HPDE6-E6E7 (cell line): ENCODE measurements at regions not wholly inside any gene's neighbourhood (a gene's known extent, or its start where the extent isn't known, plus 50 kb on each side); places are given as distances from the start of the nearest gene placed in this dataset.
"Not testable (repeated sequence)": the region's sequence is repeated elsewhere in the genome, so short reads cannot be mapped to it uniquely, and the experiment has no call there.

Experiments used
- DNase-seq: peaks from one replicate; pipeline ENCODE4 v3.0.0; 2011; ENCODE audit warnings: missing footprints; ENCODE audit errors: extremely low spot score

DNA sequence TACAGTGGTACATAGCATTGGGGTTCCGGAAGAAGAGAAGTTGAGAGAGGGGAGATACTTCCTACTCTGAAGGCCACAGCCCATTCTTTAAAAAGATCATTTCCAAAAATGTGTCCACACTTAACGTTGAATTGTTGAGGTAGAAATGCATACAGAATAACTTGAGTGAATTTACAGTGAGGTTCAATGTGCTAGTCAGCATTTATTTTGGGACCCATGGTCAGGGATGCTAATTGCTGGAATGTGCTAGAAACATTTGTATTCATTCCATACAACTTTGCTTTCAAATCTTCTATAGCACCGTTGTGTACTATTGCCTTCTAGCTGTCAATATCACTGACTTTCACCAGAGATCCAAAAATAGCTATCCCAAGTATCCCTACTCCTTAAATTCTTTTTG lies 325.9 kb downstream of the SATB2 start:
- no peak for DNase-seq

DNA sequence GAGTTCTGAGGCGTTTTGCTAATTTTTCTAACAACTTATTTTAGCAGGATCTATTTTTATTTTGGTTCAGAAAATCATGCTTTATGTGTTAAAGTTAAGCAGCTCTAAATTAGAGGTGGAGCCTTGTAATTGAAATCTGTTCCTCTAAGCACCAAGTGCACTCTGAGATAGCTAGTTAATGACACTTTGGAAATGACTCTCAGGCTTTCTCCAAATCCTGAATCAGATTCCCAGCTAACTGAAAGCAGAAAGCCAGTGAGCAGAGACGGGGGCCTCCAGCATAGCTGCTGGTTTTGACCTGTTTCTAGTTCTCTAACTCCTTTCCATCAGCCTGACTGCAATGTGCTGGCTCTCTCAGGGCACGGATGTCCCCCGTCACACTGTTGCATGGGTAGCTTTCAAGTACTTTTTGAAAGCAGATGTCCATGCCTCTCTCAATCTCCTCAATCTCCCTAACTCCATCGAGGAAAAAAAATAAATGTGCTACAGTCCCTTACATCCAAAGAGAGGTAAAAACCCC lies 326.5 kb downstream of the SATB2 start:
- no peak for DNase-seq

DNA sequence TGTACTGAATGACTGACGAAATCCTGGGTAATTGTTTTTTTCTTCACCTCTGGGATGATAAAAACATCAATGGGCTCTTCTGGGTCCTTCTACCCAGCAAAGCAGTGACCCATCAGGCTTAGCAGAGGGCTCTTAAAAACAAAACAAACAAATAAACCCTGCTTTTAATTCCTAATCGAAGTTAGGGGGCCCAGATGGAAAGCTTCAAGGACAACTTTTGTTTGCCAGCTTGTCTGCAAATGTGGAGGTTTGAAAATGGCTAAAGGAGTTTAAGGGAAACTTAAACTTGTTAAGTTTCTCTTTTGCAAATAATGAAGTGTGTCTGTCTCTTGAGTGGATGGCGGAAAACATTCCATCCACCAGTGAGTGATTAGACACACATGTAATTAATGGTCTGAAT lies 327.2 kb downstream of the SATB2 start:
- DNase-seq: no peak

DNA sequence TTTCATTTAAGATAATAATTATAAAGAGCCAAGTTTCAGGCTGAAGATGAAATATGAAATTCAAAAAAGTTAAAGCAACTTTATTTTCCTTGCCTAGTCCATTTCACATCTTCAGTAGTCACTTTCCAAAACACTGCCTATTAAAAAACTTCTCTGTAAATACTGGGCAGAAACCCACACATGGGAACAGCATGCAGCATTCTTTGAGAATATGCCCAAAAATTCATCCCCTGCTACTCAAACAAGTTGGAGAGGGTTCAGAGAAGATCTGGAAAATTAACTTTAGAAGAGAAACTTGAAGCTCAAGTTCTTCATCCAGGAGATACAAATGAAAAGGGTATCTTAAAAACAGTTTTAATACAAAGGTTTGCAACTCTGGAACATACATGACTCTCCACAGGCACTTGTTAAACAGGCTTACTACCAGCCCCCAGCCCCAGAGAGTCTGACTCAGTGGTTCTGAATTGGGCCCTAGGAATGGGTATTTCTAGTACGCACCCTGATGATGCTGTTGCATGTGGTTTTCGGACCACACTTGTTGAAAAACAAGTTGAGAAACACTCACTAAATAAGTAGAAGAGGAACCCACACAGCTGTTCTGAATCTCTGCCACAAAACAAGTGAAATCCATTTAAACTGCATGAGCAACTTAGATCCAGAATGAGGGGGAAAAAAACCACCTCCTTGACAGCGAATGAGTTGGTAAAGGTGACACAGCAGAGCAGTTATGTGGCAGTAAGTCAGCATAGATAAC lies 329.1 kb downstream of the SATB2 start:
- DNase-seq: no peak

DNA sequence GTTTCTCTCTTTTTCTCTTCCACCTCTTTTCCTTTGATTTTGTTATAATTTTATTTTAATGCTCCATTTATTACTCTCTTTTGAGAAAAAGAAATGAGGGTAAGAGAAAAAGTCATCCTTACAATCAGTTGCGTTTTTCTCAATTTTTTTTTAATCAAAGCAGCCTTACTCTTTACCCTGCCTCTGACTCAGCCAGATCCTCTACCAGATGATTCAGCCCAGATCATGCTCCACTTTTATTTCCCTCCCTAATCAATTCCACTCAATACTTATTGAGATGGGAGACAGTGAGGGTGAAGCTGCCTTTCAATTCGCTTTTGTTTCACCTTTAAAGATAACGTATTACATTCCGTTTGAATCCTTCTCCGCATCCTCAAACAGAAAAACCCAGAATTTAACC lies 337.9 kb downstream of the SATB2 start:
- no peak for DNase-seq

DNA sequence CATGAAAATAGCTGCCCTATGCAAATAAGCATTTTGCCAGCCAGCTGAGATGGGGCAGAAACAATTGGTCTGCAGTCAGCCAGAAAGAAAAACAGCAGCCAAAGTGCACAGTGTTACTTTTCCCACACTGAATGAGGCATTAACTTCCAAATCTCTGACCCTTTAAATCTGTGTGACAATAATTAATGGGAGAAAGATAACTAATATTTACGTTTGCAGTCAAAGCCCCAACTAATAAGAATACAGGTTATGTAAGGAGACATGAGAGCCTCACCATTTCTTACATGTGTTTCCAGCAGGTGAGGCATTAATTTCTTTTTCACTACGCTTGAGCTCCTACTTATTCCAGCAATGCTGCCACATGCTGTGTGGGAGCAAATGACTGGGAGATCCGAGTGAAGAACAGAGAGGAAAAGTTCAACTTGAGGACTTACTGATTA lies 339.0 kb downstream of the SATB2 start:
- DNase-seq: no peak

DNA sequence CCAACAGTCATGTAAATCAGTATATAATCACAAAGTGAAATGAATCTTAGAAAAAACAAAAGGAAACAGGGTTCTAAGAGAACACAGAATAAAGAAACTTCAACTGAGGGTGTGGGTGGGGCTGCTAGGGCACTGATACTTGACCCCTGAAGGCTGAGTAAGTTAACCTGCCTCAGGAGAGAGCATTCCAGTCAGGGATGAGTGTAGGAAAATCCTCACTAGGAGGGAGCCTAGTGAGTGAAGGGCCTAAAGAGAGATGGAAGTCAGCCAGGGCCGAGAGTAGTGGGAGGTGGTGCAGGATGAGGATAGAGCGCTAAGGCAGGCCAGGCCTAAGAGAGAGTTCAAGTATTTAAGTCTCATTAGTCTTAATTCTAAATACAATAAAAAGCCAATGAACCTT lies 342.6 kb downstream of the SATB2 start:
- DNase-seq: no peak

DNA sequence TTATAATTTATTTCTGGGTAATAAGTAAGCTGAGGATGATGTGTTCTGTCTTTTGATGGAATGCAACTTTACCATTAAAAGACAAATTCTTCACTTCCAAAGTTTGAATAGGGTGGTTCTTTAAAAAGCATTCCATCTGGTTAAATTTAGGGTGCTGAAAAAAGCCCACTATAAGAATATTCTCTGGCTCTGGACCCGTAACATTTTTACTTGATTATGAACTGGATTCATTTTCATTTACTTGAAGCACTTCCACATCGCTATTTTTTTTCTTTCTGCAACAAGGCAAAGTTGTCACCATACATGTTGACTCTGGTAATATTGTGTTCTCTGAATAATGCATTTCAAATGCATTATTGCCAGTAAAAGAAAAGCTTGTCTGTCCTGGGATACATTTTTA lies 344.6 kb downstream of the SATB2 start:
- no peak for DNase-seq

DNA sequence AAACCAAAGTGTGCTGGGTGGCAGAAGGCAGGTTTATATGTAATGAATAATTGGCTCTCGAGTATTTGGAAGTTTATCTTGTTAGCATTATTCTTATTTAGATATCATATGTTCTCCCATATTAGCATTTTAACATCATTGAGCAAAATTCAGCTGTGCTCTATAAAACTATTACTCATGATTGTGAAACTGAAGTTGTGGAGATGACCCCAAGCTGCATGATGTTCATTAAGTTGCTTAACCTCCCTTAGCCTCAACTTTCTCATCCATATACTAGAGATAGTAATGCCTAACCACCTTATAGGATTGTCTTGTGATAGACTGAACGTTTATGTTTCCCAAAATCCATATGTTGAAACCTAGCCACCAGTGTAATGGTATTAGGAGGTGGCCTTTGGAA lies 346.3 kb downstream of the SATB2 start:
- no peak for DNase-seq

DNA sequence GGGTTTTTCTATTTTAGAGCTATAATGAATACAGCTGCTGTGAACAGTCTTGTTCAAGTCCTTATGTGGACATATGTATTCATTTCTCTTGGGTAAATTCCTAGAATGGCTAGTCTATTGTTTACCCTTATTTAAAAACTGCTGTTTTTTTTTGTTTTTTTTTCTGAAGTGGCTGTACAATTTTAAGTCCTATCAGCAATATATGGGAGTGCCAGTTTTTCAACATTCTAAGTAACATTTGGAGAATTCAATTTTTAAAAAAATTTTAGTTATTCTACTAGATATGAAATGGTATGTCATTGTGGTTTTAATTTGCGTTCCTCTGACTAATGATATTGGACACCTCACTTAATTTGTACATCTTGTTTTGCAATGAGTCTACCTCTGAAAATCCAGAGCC lies 349.7 kb downstream of the SATB2 start:
- no peak for DNase-seq

DNA sequence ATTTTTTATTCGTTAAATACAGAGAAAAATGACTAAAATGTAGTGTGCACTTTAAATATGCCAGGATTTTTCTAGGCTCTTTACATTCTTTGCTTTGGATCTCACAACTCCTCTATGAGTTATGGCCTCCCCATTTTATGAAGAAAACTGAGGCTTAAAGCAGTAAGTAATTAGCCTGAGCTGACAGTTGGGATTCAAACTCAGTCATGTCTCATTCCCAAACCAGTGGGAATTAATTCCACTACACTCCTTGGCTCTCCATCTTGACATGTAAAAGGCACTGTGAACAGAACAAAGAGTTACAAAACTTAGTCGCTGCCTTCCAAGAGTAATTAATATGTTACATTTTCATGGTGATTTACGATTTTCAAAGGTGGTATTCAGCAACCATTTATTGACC lies 351.9 kb downstream of the SATB2 start:
- DNase-seq: no peak

DNA sequence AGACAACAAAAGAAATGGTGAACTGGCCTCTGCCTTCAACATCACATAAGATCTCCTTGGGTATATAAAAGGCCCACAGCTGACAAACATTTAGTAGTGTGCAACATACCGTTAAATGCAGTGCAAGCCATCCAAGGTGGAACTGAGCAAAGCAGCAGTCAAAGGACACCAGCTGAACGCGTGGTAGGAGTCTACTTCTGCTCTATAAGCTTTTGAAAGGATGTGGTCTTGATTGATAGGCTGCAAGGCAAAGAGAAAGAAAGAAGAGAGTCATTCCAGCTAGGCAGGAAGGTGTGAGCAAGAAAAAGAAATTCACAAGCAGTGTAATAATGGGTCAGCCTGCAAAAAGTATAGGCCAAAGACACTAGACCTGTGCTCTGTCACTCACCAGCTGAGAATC lies 356.3 kb downstream of the SATB2 start:
- DNase-seq: no peak

DNA sequence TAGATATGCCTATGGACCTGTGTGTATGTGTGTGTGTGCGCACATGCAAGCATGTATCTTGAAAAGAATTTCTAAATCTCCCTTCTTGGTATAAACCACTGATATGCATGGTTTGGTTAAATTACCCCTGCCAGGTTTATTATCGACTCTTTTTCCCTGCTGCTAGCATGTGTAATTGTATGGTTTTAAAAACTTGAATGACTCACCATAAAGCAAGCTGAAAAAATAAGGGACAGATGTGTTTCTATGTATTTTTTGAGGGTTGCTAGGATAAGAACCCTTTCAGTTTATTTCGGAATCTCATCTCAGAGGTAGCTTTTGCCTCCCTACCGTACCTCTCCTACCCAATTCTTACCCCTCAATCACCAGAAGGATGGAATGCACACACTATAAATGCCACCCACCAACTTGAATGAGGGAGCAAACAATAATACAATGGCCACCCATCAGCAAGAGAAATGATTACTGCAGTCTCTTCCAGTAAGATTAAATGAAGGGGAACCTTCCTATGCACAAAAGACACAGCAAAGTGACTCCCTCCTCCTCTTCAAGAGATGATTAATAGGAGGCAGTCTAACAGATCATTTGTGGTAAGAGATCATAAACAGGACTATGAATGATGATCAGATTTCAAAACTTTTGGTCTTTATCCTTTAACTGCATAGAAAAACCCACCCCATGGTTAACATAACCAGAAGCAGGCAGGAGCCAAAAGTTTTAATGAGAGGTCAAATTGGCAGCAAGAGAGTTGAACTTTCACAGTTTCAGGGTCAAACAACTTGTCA lies 357.2 kb downstream of the SATB2 start:
- no peak for DNase-seq

DNA sequence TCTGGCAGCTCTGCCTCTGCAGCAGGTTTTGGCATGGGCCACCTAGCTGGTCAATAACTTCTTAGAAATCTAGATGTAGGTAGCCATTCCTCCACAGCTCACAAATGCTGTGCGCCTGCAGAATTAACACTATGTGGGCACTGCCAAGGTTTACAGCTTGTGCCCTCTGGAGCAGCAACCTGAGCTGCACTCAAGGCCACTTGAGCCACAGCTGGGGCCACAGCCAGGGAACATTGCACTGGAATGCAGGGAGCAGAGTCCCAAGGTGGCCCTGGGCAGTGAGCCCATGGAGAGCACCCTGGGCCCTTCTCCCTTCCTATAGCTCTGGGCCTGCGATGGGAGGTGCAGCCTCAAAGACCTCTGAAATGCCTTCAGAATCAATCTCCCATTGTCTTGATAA lies 365.3 kb downstream of the SATB2 start:
- DNase-seq: no peak

DNA sequence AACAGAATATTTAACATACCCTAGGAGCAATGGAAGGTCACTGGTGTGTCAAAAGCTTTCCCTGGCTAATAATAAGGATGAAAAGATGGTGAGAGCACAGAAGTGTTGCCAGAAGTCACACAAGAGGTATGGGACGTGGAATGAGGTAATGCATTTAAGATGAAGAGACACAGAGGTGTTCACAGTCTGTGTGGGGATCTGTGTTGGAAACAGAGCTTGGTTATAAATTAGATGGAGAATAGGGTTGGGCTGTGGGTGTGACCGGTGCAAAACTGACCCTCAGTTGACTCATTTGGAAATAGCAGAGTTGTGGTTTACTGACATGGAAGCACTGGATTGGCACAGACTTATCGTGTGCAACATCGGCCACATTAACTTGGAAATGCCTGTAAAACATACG lies 372.5 kb downstream of the SATB2 start:
- no peak for DNase-seq

DNA sequence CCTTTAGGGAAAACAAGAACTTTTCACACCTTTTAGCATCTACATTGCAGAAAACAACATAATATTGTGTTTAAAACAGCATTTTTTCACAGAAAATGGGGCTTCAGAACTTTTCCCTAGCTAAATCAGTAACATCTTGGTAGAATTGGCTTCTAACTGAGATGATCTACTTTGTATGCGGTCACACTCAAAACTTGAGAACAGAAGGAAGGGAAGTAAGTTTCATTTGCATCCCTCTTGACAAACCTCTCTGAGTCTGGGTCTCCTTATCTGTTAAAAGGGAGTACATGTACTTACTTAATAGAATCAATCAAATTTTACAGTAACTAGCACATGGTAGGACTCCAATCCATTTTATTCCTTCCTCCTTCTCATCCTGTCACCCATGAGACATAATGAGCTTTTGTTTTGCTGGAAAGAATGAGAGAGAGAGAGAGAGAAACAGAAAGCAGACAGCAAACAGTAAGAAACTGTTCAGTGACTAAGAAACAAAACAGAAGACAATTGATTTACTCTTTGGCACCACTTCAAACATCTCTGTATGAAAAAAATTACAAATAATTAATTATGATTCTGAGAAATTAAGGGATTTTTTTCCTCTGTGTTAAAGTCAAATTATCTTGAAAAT lies 387.3 kb downstream of the SATB2 start:
- DNase-seq: no peak

DNA sequence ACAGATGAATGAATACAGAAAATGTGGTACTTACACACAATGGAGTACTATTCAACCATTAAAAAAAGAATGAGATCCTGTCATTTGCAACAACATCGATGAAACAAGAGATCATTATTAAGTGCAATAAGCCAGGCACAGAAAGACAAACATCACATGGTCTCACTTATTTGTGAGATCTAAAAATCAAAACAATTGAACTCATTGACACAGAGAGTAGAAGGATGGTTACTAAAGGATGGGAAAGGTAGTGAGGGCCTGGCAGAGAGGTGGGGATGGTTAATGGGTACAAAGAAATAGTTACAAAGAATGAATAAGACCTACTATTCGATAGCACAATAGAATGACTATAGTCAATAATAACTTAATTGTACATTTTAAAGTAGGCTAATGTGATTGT lies 393.5 kb downstream of the SATB2 start:
- DNase-seq: no peak

DNA sequence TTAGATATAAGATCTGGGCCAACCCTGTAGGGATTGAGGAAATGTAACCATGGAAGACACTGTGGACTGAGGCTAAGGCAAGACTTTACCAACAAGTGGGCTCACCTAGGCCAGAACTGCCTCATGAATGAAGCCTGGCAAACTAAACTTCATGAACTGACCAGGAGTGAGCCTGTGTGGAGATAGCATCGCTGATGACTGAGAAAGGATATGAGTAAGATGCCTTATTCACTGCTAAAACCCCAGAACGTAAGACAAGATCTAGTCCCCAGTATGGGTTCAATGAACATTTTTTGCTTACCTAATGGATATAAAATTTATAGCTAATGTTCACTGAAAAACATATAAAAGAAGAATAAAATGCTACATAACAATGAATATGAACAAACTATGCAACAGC lies 399.8 kb downstream of the SATB2 start:
- DNase-seq: no peak

DNA sequence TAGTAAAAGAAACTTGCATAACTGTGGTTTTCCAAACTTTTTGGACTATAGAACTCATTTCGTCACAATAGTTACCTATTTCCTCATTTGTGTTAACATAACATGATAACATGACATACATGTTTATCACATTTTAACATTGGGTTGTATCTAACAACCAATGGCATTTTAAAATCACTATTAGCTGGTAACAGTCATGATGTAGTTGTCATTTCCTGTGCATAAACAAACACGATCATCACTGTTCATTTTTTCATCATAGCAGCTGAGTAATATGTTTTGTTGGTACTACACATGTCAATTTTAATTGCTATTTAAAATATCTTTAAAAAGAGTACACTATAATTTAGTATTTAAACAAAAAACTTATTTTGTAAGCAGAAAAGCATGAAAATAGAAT lies 402.4 kb downstream of the SATB2 start:
- DNase-seq: no peak

DNA sequence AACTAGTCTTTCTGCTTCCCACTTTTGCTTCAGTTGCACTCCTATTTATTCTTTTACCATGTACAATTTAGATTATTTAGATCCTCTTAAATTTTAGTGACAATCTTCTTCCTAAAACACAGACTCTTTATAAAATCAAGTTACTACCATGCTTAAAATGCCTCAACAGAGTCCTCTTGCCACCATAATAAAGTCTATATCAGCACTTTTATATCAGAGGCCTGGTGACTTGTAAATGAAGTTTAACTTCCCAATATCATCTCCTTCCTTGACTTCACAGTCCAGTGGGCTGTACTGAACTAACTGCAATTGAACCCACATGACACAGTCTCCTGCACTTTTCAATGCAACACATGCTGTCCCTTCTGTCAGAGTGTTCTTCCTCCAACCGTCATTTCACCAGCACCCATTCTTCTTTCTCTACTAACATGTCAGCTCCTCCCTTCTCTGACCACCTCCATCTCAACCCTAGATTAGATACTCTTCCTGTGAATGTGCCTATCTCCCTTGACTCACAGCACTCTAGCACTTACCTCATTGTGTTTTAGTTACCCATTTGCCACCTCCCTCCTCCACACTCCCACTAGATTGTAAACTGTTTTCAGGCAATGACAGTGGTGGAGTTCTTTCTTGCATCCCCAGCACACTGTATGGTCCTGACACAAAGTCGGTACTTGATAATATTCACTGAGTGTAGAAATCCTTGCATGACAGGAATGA lies 414.9 kb downstream of the SATB2 start:
- no peak for DNase-seq

DNA sequence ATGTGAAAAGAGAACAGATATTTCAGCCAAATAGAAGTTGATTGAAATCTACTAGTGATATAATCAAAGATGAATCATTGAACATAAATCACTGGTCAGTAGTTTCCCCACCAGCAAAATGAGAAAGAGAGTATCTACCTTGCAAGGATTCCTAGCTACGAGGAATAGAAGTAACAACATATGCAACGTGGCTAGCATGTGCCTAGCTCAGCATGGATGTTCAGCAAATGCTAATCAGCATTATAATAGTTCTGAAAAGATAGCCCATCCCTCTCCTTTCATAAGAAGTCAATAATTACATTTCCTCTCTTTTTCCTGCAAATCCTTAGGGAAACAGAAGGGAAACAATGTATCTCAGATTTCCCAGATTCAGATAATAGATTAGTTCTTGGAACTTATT lies 417.2 kb downstream of the SATB2 start:
- no peak for DNase-seq

DNA sequence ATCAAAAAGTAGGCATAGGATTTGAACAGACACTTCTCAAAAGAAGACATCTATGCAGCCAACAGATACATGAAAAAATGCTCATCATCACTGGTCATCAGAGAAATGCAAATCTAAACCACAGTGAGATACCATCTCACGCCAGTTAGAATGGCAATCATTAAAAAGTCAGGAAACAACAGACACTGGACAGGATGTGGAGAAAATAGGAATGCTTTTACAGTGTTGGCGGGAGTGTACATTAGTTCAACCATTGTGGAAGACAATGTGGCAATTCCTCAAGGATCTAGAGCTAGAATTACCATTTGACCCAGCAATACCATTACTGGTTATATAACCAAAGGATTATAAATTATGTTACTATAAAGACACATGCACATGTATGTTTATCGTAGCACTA lies 424.0 kb downstream of the SATB2 start:
- not testable (repeated sequence) for DNase-seq
